Endothelial cell of umbilical vein (primary cell): ENCODE measurements at regions not wholly inside any gene's neighbourhood (a gene's known extent, or its start where the extent isn't known, plus 50 kb on each side); places are given as distances from the start of the nearest gene placed in this dataset.
"Not testable (repeated sequence)": the region's sequence is repeated elsewhere in the genome, so short reads cannot be mapped to it uniquely, and the experiment has no call there.

Source experiments
- BruUV-seq: library from RNA; stranded (reverse); fragments of 400-500 nt; replicated peaks from 2 replicates; lab custom pipeline; 2021; lab: Mats Ljungman, UMichigan
- CTCF ChIA-PET: fragments of 300-600, 350-600 bp; sonication (Branson Sonifier 250); formaldehyde crosslinking; loops from one replicate; lab custom pipeline; 2021; ENCODE audit warnings: antibody characterized with exemption, inconsistent platforms; lab: Charles Lee
- POLR2A ChIA-PET: fragments of 300-600, 350-600 bp; sonication (Branson Sonifier 250); formaldehyde crosslinking; loops from one replicate; lab custom pipeline; 2021; ENCODE audit warnings: antibody characterized with exemption, inconsistent platforms; lab: Charles Lee
- DNase-seq: peaks from one replicate; pipeline ENCODE4 v3.0.0-alpha.2; 2011; ENCODE audit warnings: low read depth, low spot score
- FAIRE-seq: peaks from 2 replicates; lab custom pipeline; 2011; peaks lifted over from hg19 to GRCh38; lab: Jason Lieb, UNC
- H2AFZ ChIP-seq: 2 replicates; pipeline ENCODE4 v1.6.0; 2012; ENCODE audit warnings: low read depth, low read length, control low read depth, inconsistent platforms
- H3K27ac ChIP-seq: 2 replicates; pipeline ENCODE4 v1.5.1; 2011; ENCODE audit warnings: low read depth, mild to moderate bottlenecking, control low read depth, low read length, moderate library complexity; ENCODE audit not compliant: insufficient read depth
- H3K27me3 ChIP-seq, 2 experiments: 2 replicates each; pipeline versions ENCODE4 v1.6.0 to v1.6.1; 2011; ENCODE audit warnings: low read length in 2 of 2, mixed read lengths in 1 of 2; ENCODE audit not compliant: control insufficient read depth in 2 of 2, insufficient read depth in 2 of 2
- H3K36me3 ChIP-seq, 2 experiments: 2 replicates in 1 of 2; 3 replicates in 1 of 2; pipeline ENCODE4 v1.5.1; 2011; ENCODE audit warnings: low read length in 2 of 2, mild to moderate bottlenecking in 1 of 2, moderate library complexity in 1 of 2; ENCODE audit not compliant: control insufficient read depth in 2 of 2, insufficient read depth in 2 of 2; ENCODE audit errors: extremely low read depth in 1 of 2
- H3K4me1 ChIP-seq: 3 replicates; pipeline ENCODE4 v1.5.1; 2011; ENCODE audit warnings: mild to moderate bottlenecking, low read length; ENCODE audit not compliant: control insufficient read depth, insufficient read depth; ENCODE audit errors: extremely low read depth
- H3K4me2 ChIP-seq: 2 replicates; pipeline ENCODE4 v1.6.1; 2011; ENCODE audit warnings: low read length, control low read depth, mixed read lengths; ENCODE audit not compliant: insufficient read depth
- H3K4me3 ChIP-seq, 3 experiments: fragments of 200-600 bp in 1 of 3; sonication (generic), shearing (Covaris generic) in 1 of 3; replicated peaks in 1 of 3; 2 replicates each; pipeline ENCODE4 v1.5.1; 2011 to 2016; ENCODE audit warnings: control low read depth in 3 of 3, low read length in 3 of 3, mild to moderate bottlenecking in 2 of 3, inconsistent platforms in 1 of 3, low read depth in 1 of 3, moderate library complexity in 1 of 3; ENCODE audit not compliant: insufficient read depth in 1 of 3
- H3K79me2 ChIP-seq: 2 replicates; pipeline ENCODE4 v1.6.0; 2012; ENCODE audit warnings: low read length, inconsistent platforms; ENCODE audit not compliant: control insufficient read depth, insufficient read depth
- H3K9ac ChIP-seq: replicated peaks from 2 replicates; pipeline ENCODE3; 2011; ENCODE audit warnings: low read length, control low read depth; ENCODE audit not compliant: insufficient read depth; ENCODE audit errors: extremely low read depth
- H3K9me1 ChIP-seq: replicated peaks from 3 replicates; pipeline ENCODE4 v1.6.0; 2011; ENCODE audit warnings: mild to moderate bottlenecking, low read length; ENCODE audit not compliant: control insufficient read depth, insufficient read depth; ENCODE audit errors: extremely low read depth
- H3K9me3 ChIP-seq: replicated peaks from 2 replicates; pipeline ENCODE4 v1.5.1; 2012; ENCODE audit warnings: low read length, inconsistent platforms; ENCODE audit not compliant: control insufficient read depth, insufficient read depth
- H4K20me1 ChIP-seq: replicated peaks from 2 replicates; pipeline ENCODE3; 2011; ENCODE audit warnings: mild to moderate bottlenecking, low read length; ENCODE audit not compliant: control insufficient read depth, insufficient read depth; ENCODE audit errors: extremely low read depth
- dilution Hi-C: fragments of 300-500 bp; cut with MboI; formaldehyde crosslinking; loops from one replicate; pipeline ENCODE4 v1.15.0; 2019; ENCODE audit warnings: low sequenced_read_pairs; ENCODE audit not compliant: extremely low pct_ligation_motif_present
- intact Hi-C: fragments of 100-400 bp; cut with micrococcal nuclease; formaldehyde crosslinking; loops from one replicate; pipeline ENCODE4 v1.10.0; 2022

DNA sequence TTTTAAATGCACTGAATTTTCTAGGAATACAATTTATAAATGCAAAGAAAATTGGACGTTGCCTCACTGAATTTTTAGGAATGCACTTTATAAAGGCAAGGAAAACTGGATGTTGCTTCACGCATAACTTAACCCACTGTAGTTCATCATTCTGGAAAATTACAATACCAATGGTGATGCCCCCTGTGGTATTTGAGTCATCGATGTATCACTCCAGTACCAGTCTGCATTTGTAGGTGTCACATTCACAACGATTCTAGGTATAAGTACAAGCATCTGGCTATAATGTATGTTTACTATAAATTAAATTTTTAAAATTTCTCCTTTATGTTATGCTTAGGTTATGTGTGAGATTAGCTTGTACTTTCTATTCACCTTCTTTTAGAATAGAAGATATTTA lies 320.5 kb downstream of the GOLGA6L6 start:
- H3K27me3 ChIP-seq, H3K9me3 ChIP-seq, intact Hi-C loops, H2AFZ ChIP-seq, H3K27ac ChIP-seq, H3K9me1 ChIP-seq, H3K4me2 ChIP-seq, H3K36me3 ChIP-seq, H3K4me1 ChIP-seq, BruUV-seq, H4K20me1 ChIP-seq, DNase-seq, H3K4me3 ChIP-seq, POLR2A ChIA-PET, CTCF ChIA-PET, FAIRE-seq, dilution Hi-C loops, H3K79me2 ChIP-seq, H3K9ac ChIP-seq: not testable (repeated sequence)

- H2AFZ ChIP-seq, dilution Hi-C loops, H3K4me3 ChIP-seq, H4K20me1 ChIP-seq, H3K9me1 ChIP-seq, H3K36me3 ChIP-seq, H3K27ac ChIP-seq, intact Hi-C loops, H3K9ac ChIP-seq, DNase-seq, FAIRE-seq, POLR2A ChIA-PET, H3K79me2 ChIP-seq, H3K4me1 ChIP-seq, BruUV-seq, CTCF ChIA-PET, H3K4me2 ChIP-seq, H3K9me3 ChIP-seq, H3K27me3 ChIP-seq: not testable (repeated sequence)
Measured at GRCh38 chr15:20219171-20219570, 322.4 kb downstream of the GOLGA6L6 start.

GRCh38 chr15:20215700-20216099 lies 325.9 kb downstream of the GOLGA6L6 start:
- H3K36me3 ChIP-seq, FAIRE-seq, H3K4me2 ChIP-seq, H3K4me1 ChIP-seq, H3K9me3 ChIP-seq, CTCF ChIA-PET, H3K9me1 ChIP-seq, dilution Hi-C loops, H3K9ac ChIP-seq, BruUV-seq, H2AFZ ChIP-seq, H3K79me2 ChIP-seq, H3K27ac ChIP-seq, H4K20me1 ChIP-seq, intact Hi-C loops, DNase-seq, H3K27me3 ChIP-seq, H3K4me3 ChIP-seq, POLR2A ChIA-PET: not testable (repeated sequence)

GRCh38 chr15:20214101-20214500 lies 327.5 kb downstream of the GOLGA6L6 start:
- FAIRE-seq, H3K4me2 ChIP-seq, BruUV-seq, H3K9me1 ChIP-seq, H3K4me3 ChIP-seq, H3K9ac ChIP-seq, H3K4me1 ChIP-seq, H3K27ac ChIP-seq, POLR2A ChIA-PET, DNase-seq, H3K9me3 ChIP-seq, H4K20me1 ChIP-seq, intact Hi-C loops, H3K27me3 ChIP-seq, H3K36me3 ChIP-seq, dilution Hi-C loops, H3K79me2 ChIP-seq, CTCF ChIA-PET, H2AFZ ChIP-seq: not testable (repeated sequence)
